Adrenal gland (tissue), 9 donors: ENCODE measurements at regions not wholly inside any gene's neighbourhood (a gene's known extent, or its start where the extent isn't known, plus 50 kb on each side); places are given as distances from the start of the nearest gene placed in this dataset.
"Not testable (repeated sequence)": the region's sequence is repeated elsewhere in the genome, so short reads cannot be mapped to it uniquely, and the experiment has no call there.

ENCODE experiments used
- DNase-seq, 7 donors: peaks; one replicate each; pipeline ENCODE4 v3.0.0-alpha.2; 2019 to 2020
- H3K27ac ChIP-seq, 5 donors: fragments of 200-600 bp; sonication (generic) in 4 of 5; 1 replicate in 3 of 5; 2 replicates in 2 of 5; pipeline versions ENCODE4 v1.5.1 to v1.8.0; 2016 to 2020; ENCODE audit warnings: mild to moderate bottlenecking in 1 of 5
- H3K27me3 ChIP-seq: fragments of 200-600 bp; 2 replicates; pipeline ENCODE4 v1.8.0; 2021
- H3K36me3 ChIP-seq, 2 donors: fragments of 200-600 bp; replicated peaks in 1 of 2; 1 replicate in 1 of 2; 2 replicates in 1 of 2; pipeline versions ENCODE4 v1.5.1 to v1.8.0; 2018 to 2022
- H3K4me1 ChIP-seq, 2 donors: fragments of 200-600 bp; replicated peaks in 1 of 2; 1 replicate in 1 of 2; 2 replicates in 1 of 2; pipeline versions ENCODE4 v1.5.1 to v1.8.0; 2018 to 2021
- H3K4me3 ChIP-seq, 4 donors: fragments of 200-600 bp; sonication (generic) in 3 of 4; one replicate each; pipeline ENCODE4 v1.5.1; 2016 to 2018
- H3K9me3 ChIP-seq, 3 donors: fragments of 200-600 bp; sonication (generic) in 1 of 3; replicated peaks in 1 of 3; 1 replicate in 2 of 3; 2 replicates in 1 of 3; pipeline versions ENCODE4 v1.5.1 to v1.8.0; 2016 to 2021
- POLR2A ChIP-seq, 2 donors: fragments of 450-650 bp; IDR thresholded peaks; one replicate each; pipeline ENCODE4 v1.6.1; 2017; ENCODE audit warnings: antibody characterized with exemption in 2 of 2, mild to moderate bottlenecking in 2 of 2, moderate library complexity in 1 of 2
- WGBS, 4 donors: extraction: QIAGEN DNeasy Blood & Tissue Kit in 2 of 4; methylation state at CpG; one replicate each; pipeline versions ENCODE4 v1.1.5 to v1.1.7; 2013 to 2017; 5-methylcytosine and 5-hydroxymethylcytosine counted together
- intact Hi-C, 2 donors: fragments of 100-400 bp; cut with DNase I; formaldehyde crosslinking; loops; one replicate each; pipeline versions ENCODE4 v1.14.1 to v1.15.0; 2022 to 2023
- TF ChIP-seq, protein P1 (sequence below), 6 experiments: fragments of 450-650 bp in 4 of 6; fragments of 200-600 bp in 2 of 6; sonication (generic) in 1 of 6; IDR thresholded peaks; 1 replicate in 5 of 6; 2 replicates in 1 of 6; pipeline versions ENCODE4 v1.5.1 to v1.8.0; 2016 to 2021; ENCODE audit warnings: antibody characterized with exemption in 6 of 6, mild to moderate bottlenecking in 2 of 6, moderate library complexity in 1 of 6
- donor health status: healthy with polysubstance abuse.
- donor health status: Bipolar disorder and iron deficiency.
- donor health status: DM: yes; HTN: yes; CAD: no.
- donor health status: DM: no; HTN: no; CAD: no.
- donor health status: DM: no; HTN: no; CAD: no.

- 38 to 70% (median 66%) methylated on average over 2 of the region's 2 CpGs for WGBS, 4 donors
- Histone ChIP-seq H3K4me3 (no peak overlapping the region), H3K27me3 (no peaks in the 10 kb centered on the region), H3K9me3 (no peaks in the 10 kb centered on the region), H3K4me1 (no peaks in the 10 kb centered on the region), H3K27ac (no peak overlapping the region), H3K36me3 (no peaks in the 10 kb centered on the region)
- no peak for TF ChIP-seq POLR2A (IDR thresholded peaks at IDR 0.05)
- TF ChIP-seq, protein P1, sequence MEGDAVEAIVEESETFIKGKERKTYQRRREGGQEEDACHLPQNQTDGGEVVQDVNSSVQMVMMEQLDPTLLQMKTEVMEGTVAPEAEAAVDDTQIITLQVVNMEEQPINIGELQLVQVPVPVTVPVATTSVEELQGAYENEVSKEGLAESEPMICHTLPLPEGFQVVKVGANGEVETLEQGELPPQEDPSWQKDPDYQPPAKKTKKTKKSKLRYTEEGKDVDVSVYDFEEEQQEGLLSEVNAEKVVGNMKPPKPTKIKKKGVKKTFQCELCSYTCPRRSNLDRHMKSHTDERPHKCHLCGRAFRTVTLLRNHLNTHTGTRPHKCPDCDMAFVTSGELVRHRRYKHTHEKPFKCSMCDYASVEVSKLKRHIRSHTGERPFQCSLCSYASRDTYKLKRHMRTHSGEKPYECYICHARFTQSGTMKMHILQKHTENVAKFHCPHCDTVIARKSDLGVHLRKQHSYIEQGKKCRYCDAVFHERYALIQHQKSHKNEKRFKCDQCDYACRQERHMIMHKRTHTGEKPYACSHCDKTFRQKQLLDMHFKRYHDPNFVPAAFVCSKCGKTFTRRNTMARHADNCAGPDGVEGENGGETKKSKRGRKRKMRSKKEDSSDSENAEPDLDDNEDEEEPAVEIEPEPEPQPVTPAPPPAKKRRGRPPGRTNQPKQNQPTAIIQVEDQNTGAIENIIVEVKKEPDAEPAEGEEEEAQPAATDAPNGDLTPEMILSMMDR (IDR thresholded peaks at IDR 0.05) = no peak
- intact Hi-C loops = no loop called here
- DNase-seq = peak in 6 of 7 donors; percentile 35 to 73 (median 61)
Measured at GRCh38 chr4:100632163-100632562, 114.3 kb upstream of the EMCN start.

DNA sequence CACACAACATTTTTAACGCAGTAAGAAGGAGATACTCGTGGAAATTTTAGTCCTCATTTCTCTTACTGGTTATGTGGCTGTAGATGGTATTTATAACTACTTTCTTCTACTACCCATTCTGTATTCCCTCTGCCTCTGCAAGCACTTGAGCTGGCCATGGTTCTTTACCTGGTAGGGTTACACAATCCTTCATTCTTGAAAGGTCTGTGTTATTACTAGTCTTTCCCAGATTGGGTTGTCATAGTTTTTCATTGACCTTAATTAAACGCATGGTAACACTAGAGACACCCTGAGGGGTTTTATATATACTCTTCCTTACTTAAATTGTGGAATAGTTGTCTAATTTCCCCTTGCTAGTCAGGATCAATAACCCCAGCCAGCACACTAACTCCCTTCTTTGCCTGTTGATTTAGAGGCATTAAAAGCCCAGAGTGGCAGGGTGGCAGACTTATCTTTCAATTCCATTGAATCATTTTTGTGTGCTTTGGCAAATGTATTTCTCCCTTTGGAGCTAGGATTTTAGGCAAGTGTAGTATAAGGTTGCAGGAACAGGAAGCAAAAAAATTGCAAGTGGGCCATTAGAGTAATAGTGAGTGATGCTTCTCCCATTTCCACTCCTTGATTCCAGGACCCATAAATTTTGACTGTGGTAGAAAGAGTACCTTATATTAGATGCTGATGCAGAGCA, 113.6 kb upstream of the EMCN start:
- H3K36me3 ChIP-seq = no peaks in the 10 kb centered on the region
- H3K4me1 ChIP-seq = no peaks in the 10 kb centered on the region
- H3K27me3 ChIP-seq = no peaks in the 10 kb centered on the region
- no peaks in the 10 kb centered on the region for H3K9me3 ChIP-seq
- intact Hi-C loops = no loop called here
- no peak overlapping the region for H3K4me3 ChIP-seq
- DNase-seq = no peak
- 89 to 95% (median 93%) methylated on average over 3 of the region's 3 CpGs for WGBS, 4 donors
- H3K27ac ChIP-seq = no peak overlapping the region
- no peak for TF ChIP-seq POLR2A (IDR thresholded peaks at IDR 0.05)
- TF ChIP-seq, protein P1 (IDR thresholded peaks at IDR 0.05) = no peak

DNA sequence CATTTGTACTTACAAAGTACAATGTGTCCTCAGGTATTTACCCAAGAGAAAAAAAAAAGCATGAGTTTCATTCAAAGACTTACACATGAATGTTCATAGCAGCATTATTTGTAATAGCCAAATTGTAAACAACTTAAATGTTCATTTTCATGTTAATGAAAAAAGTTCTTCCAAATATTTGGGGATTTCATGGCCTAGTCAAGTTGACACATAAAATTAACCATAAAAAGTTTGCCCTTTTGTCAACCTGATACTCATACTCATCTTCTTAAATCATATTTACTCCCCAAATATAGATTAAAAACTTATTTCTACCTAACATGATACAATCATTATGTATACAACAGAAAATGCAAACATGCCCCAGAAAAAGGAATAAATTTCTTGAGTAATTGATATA, 112.5 kb upstream of the EMCN start:
- H3K9me3 ChIP-seq = no peaks in the 10 kb centered on the region
- intact Hi-C loops = no loop called here
- no peak for TF ChIP-seq POLR2A (IDR thresholded peaks at IDR 0.05)
- TF ChIP-seq, protein P1 (IDR thresholded peaks at IDR 0.05) = no peak

DNA sequence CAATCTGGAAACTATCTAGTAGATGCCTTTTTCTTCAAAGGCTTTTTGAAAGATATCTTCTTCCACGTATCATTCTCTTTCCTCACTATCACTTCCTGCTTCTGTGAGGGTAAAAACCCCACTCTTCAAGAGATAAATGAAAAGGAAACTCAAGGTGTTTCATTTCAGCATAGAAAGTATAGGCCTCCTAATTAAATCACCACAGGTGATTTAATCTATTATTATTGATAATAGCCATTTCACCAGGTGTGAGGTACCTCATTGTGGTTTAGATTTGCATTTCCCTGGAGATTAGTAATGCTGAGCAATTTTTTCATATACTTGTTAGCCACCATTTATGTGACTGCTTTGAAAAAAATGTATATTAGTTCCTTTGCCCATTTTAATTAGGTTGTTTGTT, 92.0 kb upstream of the EMCN start:
- 67 to 88% (median 77%) methylated on average over 1 of the region's 1 CpG for WGBS, 4 donors
- Histone ChIP-seq H3K4me3 (no peak overlapping the region), H3K27me3 (no peaks in the 10 kb centered on the region), H3K4me1 (no peaks in the 10 kb centered on the region), H3K9me3 (no peaks in the 10 kb centered on the region), H3K27ac (no peak overlapping the region), H3K36me3 (no peaks in the 10 kb centered on the region)
- intact Hi-C loops = no loop called here
- TF ChIP-seq, protein P1 (IDR thresholded peaks at IDR 0.05) = no peak
- no peak for DNase-seq

More for the DNA sequence above, 112.5 kb upstream of the EMCN start:
- Histone ChIP-seq H3K4me1 (no peaks in the 10 kb centered on the region), H3K4me3 (no peak overlapping the region), H3K27ac (no peak overlapping the region), H3K27me3 (no peaks in the 10 kb centered on the region), H3K36me3 (no peaks in the 10 kb centered on the region)
- no peak for DNase-seq

- H3K4me1 ChIP-seq, H3K27ac ChIP-seq, H3K4me3 ChIP-seq, H3K27me3 ChIP-seq, H3K36me3 ChIP-seq, intact Hi-C loops, H3K9me3 ChIP-seq, DNase-seq: not testable (repeated sequence)
- 86 to 91% methylated on average over 14 to 19 of the region's 19 CpGs; no CpG with 5 or more reads in 2 of the 4 donors for WGBS, 4 donors
Measured at GRCh38 chr4:100608651-100609050, 90.8 kb upstream of the EMCN start.
